GM12878 (cell line): ENCODE measurements at regions not wholly inside any gene's neighbourhood (a gene's known extent, or its start where the extent isn't known, plus 50 kb on each side); places are given as distances from the start of the nearest gene placed in this dataset.

Experiments used
- ATAC-seq: fragments of 200-7000 bp; cut with Tn5 transposase; 3 replicates; pipeline ENCODE4 v1.9.1; 2020; ENCODE audit warnings: mild to moderate bottlenecking, moderate library complexity
- BruUV-seq: library from RNA; stranded (reverse); fragments of 400-500 nt; replicated peaks from 2 replicates; lab custom pipeline; 2021; lab: Mats Ljungman, UMichigan
- CTCF ChIA-PET: fragments of 300-600 bp; sonication (Branson Sonifier 250); formaldehyde crosslinking; extraction: SDS; loops from one replicate; lab custom pipeline; 2021; ENCODE audit warnings: inconsistent platforms; lab: Yijun Ruan, JAX
- POLR2A ChIA-PET: fragments of 350-600 bp; formaldehyde crosslinking; extraction: SDS; loops from one replicate; lab custom pipeline; 2021; ENCODE audit warnings: inconsistent platforms; lab: Charles Lee
- RAD21 ChIA-PET: fragments of 300-600 bp; sonication (Branson Sonifier 250); formaldehyde crosslinking; loops from one replicate; lab custom pipeline; 2023; ENCODE audit warnings: antibody characterized with exemption; ENCODE audit not compliant: unreplicated experiment; lab: Charles Lee
- SMC1A ChIA-PET: fragments of 300-600 bp; sonication (Branson Sonifier 250); formaldehyde crosslinking; loops from one replicate; lab custom pipeline; 2023; ENCODE audit not compliant: unreplicated experiment, uncharacterized antibody; lab: Charles Lee
- DNase-seq: peaks from one replicate; pipeline ENCODE4 v3.0.0-alpha.2; 2011; ENCODE audit warnings: low read depth, low spot score
- FAIRE-seq: peaks from 3 replicates; lab custom pipeline; 2011; peaks lifted over from hg19 to GRCh38; lab: Jason Lieb, UNC
- H2AFZ ChIP-seq: 2 replicates; pipeline ENCODE4 v1.6.0; 2011; ENCODE audit warnings: low read depth, low read length, control low read depth; ENCODE audit not compliant: control insufficient read depth
- H3K27ac ChIP-seq: 2 replicates; pipeline ENCODE4 v1.5.1; 2011; ENCODE audit warnings: control low read depth; ENCODE audit not compliant: control insufficient read depth, insufficient read depth
- H3K27me3 ChIP-seq, 2 experiments: replicated peaks in 1 of 2; 2 replicates each; pipeline versions ENCODE4 v1.6.0 to v1.6.1; 2011; ENCODE audit warnings: low read length in 1 of 2; ENCODE audit not compliant: control insufficient read depth in 2 of 2, insufficient read depth in 2 of 2
- H3K36me3 ChIP-seq, 2 experiments: 2 replicates each; pipeline ENCODE4 v1.5.1; 2011; ENCODE audit warnings: low read length in 1 of 2; ENCODE audit not compliant: control insufficient read depth in 2 of 2, insufficient read depth in 2 of 2
- H3K4me1 ChIP-seq: 2 replicates; pipeline ENCODE4 v1.6.1; 2011; ENCODE audit warnings: mild to moderate bottlenecking, low read length, moderate library complexity, mixed read lengths; ENCODE audit not compliant: control insufficient read depth, insufficient read depth
- H3K4me2 ChIP-seq: 2 replicates; pipeline ENCODE4 v1.6.0; 2011; ENCODE audit warnings: control low read depth; ENCODE audit not compliant: control insufficient read depth, insufficient read depth
- H3K4me3 ChIP-seq: fragments of 200-600 bp; sonication (generic); 2 replicates; pipeline ENCODE4 v1.5.1; 2016
- H3K79me2 ChIP-seq: 2 replicates; pipeline ENCODE4 v1.6.0; 2011; ENCODE audit warnings: low read length; ENCODE audit not compliant: control insufficient read depth, insufficient read depth
- H3K9ac ChIP-seq: 2 replicates; pipeline ENCODE4 v1.8.0; 2011; ENCODE audit warnings: low read length, control low read depth, mixed read lengths; ENCODE audit not compliant: control insufficient read depth, insufficient read depth
- H3K9me3 ChIP-seq: replicated peaks from 3 replicates; pipeline ENCODE4 v1.5.1; 2011; ENCODE audit warnings: mild to moderate bottlenecking, low read length; ENCODE audit not compliant: control insufficient read depth, insufficient read depth
- H4K20me1 ChIP-seq: 2 replicates; pipeline ENCODE4 v1.6.0; 2011; ENCODE audit not compliant: control insufficient read depth, insufficient read depth
- CBX3 ChIP-seq: fragments of 200-600 bp; sonication (generic); IDR thresholded peaks from 2 replicates; pipeline ENCODE4 v1.6.1; 2016; ENCODE audit warnings: low read depth, borderline replicate concordance
- CEBPZ ChIP-seq: fragments of 150-350 bp; IDR thresholded peaks from 2 replicates; pipeline ENCODE4 v1.6.1; 2016; ENCODE audit warnings: low read depth, low read length
- CHD2 ChIP-seq: IDR thresholded peaks from 2 replicates; pipeline ENCODE4 v1.6.1; 2011; ENCODE audit warnings: low read depth, low read length, improper control_type of control experiment, borderline replicate concordance
- FOS ChIP-seq: IDR thresholded peaks from 3 replicates; pipeline ENCODE4 v1.6.1; 2011; ENCODE audit warnings: borderline replicate concordance; ENCODE audit not compliant: insufficient read length; ENCODE audit errors: extremely low read depth
- HSF1 ChIP-seq: fragments of 150-350 bp; IDR thresholded peaks from 2 replicates; pipeline ENCODE4 v1.6.1; 2014; ENCODE audit warnings: mild to moderate bottlenecking, low read depth, low read length
- NRF1 ChIP-seq: conservative IDR thresholded peaks from 2 replicates; pipeline ENCODE4 v1.6.1; 2011; ENCODE audit warnings: mild to moderate bottlenecking, low read depth, low read length, improper control_type of control experiment
- PAX5 ChIP-seq: IDR thresholded peaks from 2 replicates; pipeline ENCODE4 v1.6.1; 2011; ENCODE audit warnings: low read depth, low read length, borderline replicate concordance
- PBX3 ChIP-seq: IDR thresholded peaks from 2 replicates; pipeline ENCODE4 v1.6.1; 2011; ENCODE audit warnings: mild to moderate bottlenecking, low read depth, low read length, moderate library complexity; ENCODE audit not compliant: insufficient replicate concordance
- SP1 ChIP-seq: IDR thresholded peaks from one replicate; pipeline ENCODE4 v1.6.1; 2011; ENCODE audit warnings: low read depth, low read length
- WRNIP1 ChIP-seq: IDR thresholded peaks from 2 replicates; pipeline ENCODE4 v1.6.1; 2011; ENCODE audit warnings: low read depth, low read length, improper control_type of control experiment, borderline replicate concordance
- WGBS: methylation state at CpG from one replicate; pipeline ENCODE4 v1.1.6; 2016; ENCODE audit warnings: low lambda C conversion rate; ENCODE audit not compliant: insufficient replicate concordance, insufficient coverage; ENCODE audit errors: missing lambda C conversion rate; 5-methylcytosine and 5-hydroxymethylcytosine counted together
- in situ Hi-C: fragments of 300-500 bp; cut with MboI; formaldehyde crosslinking; loops from 9 replicates; pipeline ENCODE4 v1.14.3; 2018; ENCODE audit warnings: mixed read lengths
- intact Hi-C: fragments of 100-400 bp; cut with micrococcal nuclease; formaldehyde crosslinking; loops from one replicate; pipeline ENCODE4 v1.14.2; 2022; ENCODE audit not compliant: unreplicated experiment
- TF ChIP-seq, protein P1 (sequence below), 3 experiments: IDR thresholded peaks in 2 of 3; conservative IDR thresholded peaks in 1 of 3; 2 replicates each; pipeline ENCODE4 v1.5.1; 2011; ENCODE audit warnings: low read depth in 3 of 3, low read length in 3 of 3, mild to moderate bottlenecking in 3 of 3, control low read depth in 2 of 3, moderate library complexity in 2 of 3, inconsistent platforms in 1 of 3, mixed read lengths in 1 of 3; ENCODE audit not compliant: control insufficient read depth in 2 of 3, insufficient read depth in 1 of 3; ENCODE audit errors: extremely low read depth in 1 of 3

GRCh38 chrX:134735015-134735414 is 62.0 kb downstream of the PABIR2 start (continued):
- TF ChIP-seq CHD2, result no peak
- TF ChIP-seq HSF1, result no peak
- no peak for TF ChIP-seq CBX3
- no peak for TF ChIP-seq WRNIP1
- no peak for TF ChIP-seq NRF1
- no peak for TF ChIP-seq PAX5
- no peak for TF ChIP-seq FOS
- TF ChIP-seq PBX3, result no peak

DNA sequence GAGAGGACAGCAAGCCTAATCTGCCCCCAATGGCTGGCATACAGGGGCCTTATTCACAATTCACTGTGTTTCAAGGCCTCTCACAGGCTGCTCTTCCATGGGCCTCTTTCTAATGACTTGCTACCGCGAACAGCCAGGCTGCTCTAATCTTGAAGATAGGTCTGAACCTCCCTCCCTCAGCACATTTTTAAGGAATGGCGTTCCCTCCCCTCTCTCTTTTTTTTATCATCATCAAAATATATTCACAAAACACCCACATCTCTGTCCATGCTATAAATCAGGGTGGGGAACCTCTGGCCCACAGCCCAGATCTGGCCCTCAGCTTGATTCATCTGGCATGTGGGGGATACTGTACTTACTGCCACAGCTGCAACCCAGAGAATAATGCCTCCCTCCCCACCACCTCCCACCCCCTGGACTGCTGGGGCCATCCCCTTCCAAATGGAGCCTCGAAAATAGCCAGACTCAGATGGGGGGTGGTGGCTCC is 62.5 kb downstream of the PABIR2 start:
- FAIRE-seq (no peak), ATAC-seq (peak; percentile 25; the same call in 1 of the 3 replicates), DNase-seq (no peak)
- H3K27me3 ChIP-seq, result no peaks in the 10 kb centered on the region
- H2AFZ ChIP-seq, result no peak overlapping the region
- in situ Hi-C loops, result no loop called here
- no peaks in the 10 kb centered on the region for H3K79me2 ChIP-seq
- ChIA-PET RAD21 (no interaction called here), CTCF (no interaction called here), SMC1A (interaction anchor here (0.7 kb wide), 1 partner anchor 29 kb away, joined by 3 read pairs; no protein-coding TSS in a partner anchor), POLR2A (interaction anchor here (0.6 kb wide), 2 partner anchors 11 to 53 kb away, joined by 3 to 7 read pairs; no protein-coding TSS in a partner anchor)
- H3K4me1 ChIP-seq, result no peaks in the 10 kb centered on the region
- no TSS peak for BruUV-seq
- H3K4me2 ChIP-seq, result no peak overlapping the region
- no peak overlapping the region for H3K4me3 ChIP-seq
- H3K9me3 ChIP-seq, result no peaks in the 10 kb centered on the region
- no peak overlapping the region for H3K27ac ChIP-seq
- WGBS, result 65% methylated on average over 3 of the region's 4 CpGs
- H4K20me1 ChIP-seq, result no peaks in the 10 kb centered on the region
- no peaks in the 10 kb centered on the region for H3K36me3 ChIP-seq
- H3K9ac ChIP-seq, result no peak overlapping the region
- intact Hi-C loops, result no loop called here
- TF ChIP-seq, protein P1, sequence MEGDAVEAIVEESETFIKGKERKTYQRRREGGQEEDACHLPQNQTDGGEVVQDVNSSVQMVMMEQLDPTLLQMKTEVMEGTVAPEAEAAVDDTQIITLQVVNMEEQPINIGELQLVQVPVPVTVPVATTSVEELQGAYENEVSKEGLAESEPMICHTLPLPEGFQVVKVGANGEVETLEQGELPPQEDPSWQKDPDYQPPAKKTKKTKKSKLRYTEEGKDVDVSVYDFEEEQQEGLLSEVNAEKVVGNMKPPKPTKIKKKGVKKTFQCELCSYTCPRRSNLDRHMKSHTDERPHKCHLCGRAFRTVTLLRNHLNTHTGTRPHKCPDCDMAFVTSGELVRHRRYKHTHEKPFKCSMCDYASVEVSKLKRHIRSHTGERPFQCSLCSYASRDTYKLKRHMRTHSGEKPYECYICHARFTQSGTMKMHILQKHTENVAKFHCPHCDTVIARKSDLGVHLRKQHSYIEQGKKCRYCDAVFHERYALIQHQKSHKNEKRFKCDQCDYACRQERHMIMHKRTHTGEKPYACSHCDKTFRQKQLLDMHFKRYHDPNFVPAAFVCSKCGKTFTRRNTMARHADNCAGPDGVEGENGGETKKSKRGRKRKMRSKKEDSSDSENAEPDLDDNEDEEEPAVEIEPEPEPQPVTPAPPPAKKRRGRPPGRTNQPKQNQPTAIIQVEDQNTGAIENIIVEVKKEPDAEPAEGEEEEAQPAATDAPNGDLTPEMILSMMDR (IDR thresholded peaks at IDR 0.05 in 2 of 3, conservative IDR thresholded peaks at IDR 0.05 in 1 of 3; ENCODE audit: control insufficient read depth in 2 of 3, extremely low read depth in 1 of 3, insufficient read depth in 1 of 3, low read depth in 3 of 3, low read length in 3 of 3), result no peak
- TF ChIP-seq NRF1 (no peak), CEBPZ (no peak), SP1 (no peak)
